Peyer's patch (tissue), 4 donors: ENCODE measurements at regions not wholly inside any gene's neighbourhood (a gene's known extent, or its start where the extent isn't known, plus 50 kb on each side); places are given as distances from the start of the nearest gene placed in this dataset.

Experiments
- POLR2A ChIP-seq, 2 donors: fragments of 450-650 bp; IDR thresholded peaks; one replicate each; pipeline ENCODE4 v1.5.1; 2017; ENCODE audit warnings: antibody characterized with exemption in 2 of 2, mild to moderate bottlenecking in 2 of 2, moderate library complexity in 2 of 2
- TF ChIP-seq, protein P1 (sequence below), 6 experiments: fragments of 450-650 bp in 4 of 6; fragments of 200-600 bp in 2 of 6; sonication (generic) in 1 of 6; IDR thresholded peaks; one replicate each; pipeline ENCODE4 v1.5.1; 2017 to 2019; ENCODE audit warnings: antibody characterized with exemption in 6 of 6, mild to moderate bottlenecking in 3 of 6, moderate library complexity in 1 of 6

DNA sequence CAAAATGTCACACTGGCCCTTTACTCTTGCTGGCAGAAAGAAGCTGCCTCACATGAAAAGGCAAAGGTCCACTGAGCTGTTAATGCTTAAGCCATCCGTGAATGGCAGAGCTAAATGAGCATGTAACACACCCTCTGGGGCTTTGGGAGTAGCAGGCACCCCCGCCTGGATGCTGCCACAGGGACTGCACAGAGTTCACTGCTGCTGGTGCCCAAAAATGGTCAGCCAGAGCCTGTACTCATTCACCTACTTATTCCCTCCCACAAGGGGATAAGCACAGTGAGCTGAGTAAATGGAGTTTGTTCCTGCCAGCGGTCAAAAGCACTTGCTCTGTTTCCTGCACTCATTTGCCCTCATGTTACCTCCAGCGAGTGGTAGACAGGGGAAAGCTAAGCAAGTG is 374.0 kb upstream of the STEAP1 start:
- TF ChIP-seq, protein P1, sequence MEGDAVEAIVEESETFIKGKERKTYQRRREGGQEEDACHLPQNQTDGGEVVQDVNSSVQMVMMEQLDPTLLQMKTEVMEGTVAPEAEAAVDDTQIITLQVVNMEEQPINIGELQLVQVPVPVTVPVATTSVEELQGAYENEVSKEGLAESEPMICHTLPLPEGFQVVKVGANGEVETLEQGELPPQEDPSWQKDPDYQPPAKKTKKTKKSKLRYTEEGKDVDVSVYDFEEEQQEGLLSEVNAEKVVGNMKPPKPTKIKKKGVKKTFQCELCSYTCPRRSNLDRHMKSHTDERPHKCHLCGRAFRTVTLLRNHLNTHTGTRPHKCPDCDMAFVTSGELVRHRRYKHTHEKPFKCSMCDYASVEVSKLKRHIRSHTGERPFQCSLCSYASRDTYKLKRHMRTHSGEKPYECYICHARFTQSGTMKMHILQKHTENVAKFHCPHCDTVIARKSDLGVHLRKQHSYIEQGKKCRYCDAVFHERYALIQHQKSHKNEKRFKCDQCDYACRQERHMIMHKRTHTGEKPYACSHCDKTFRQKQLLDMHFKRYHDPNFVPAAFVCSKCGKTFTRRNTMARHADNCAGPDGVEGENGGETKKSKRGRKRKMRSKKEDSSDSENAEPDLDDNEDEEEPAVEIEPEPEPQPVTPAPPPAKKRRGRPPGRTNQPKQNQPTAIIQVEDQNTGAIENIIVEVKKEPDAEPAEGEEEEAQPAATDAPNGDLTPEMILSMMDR (IDR thresholded peaks at IDR 0.05): no peak
- TF ChIP-seq POLR2A (IDR thresholded peaks at IDR 0.05): no peak
